B cell (primary cell): ENCODE measurements at regions not wholly inside any gene's neighbourhood (a gene's known extent, or its start where the extent isn't known, plus 50 kb on each side); places are given as distances from the start of the nearest gene placed in this dataset.

Source experiments
- EZH2 ChIP-seq: IDR thresholded peaks from 2 replicates; pipeline ENCODE4 v1.6.1; 2012; ENCODE audit warnings: borderline replicate concordance, low read depth, mild to moderate bottlenecking, moderate library complexity, low read length; ENCODE audit not compliant: insufficient read depth, poor library complexity, severe bottlenecking
- TF ChIP-seq, protein P1 (sequence below): fragments of 200-600 bp; IDR thresholded peaks from one replicate; pipeline ENCODE4 v1.8.0; 2022; ENCODE audit warnings: antibody characterized with exemption, mild to moderate bottlenecking

DNA sequence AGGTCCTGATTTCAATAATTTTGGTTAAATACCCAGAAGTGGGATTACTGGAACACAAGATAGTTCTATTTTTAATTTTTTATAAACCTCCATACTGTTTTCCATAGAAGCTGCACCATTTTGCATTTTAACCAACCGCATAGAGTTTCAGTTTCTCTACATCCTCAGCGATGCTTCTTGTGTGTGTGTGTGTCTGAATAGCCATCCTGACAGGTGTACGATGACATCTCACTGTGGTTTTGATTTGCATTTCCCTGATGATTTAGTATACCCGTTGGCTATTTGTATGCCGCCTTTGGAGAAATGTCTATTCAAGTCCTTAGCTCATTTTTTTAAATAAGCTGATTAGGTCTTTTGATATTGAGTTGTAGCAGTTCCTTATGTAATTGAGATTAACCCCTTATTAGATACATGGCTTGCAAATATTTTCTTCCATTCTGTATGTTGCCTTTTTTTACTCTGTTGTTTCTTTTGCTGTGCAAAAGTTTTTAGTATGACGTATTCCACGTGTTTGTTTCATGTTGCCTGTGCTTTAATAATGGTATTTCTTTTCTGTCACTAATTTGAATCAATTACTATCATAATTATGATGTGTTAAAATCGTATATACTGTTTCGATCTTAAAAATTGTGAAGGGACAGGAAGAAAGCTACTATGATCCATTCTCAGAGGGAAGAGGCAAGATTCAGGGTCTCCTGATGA is 227.2 kb upstream of the MON1B start:
- TF ChIP-seq, protein P1, sequence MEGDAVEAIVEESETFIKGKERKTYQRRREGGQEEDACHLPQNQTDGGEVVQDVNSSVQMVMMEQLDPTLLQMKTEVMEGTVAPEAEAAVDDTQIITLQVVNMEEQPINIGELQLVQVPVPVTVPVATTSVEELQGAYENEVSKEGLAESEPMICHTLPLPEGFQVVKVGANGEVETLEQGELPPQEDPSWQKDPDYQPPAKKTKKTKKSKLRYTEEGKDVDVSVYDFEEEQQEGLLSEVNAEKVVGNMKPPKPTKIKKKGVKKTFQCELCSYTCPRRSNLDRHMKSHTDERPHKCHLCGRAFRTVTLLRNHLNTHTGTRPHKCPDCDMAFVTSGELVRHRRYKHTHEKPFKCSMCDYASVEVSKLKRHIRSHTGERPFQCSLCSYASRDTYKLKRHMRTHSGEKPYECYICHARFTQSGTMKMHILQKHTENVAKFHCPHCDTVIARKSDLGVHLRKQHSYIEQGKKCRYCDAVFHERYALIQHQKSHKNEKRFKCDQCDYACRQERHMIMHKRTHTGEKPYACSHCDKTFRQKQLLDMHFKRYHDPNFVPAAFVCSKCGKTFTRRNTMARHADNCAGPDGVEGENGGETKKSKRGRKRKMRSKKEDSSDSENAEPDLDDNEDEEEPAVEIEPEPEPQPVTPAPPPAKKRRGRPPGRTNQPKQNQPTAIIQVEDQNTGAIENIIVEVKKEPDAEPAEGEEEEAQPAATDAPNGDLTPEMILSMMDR: no peak
- no peak for TF ChIP-seq EZH2
